ENCODE measurements at regions not wholly inside any gene's neighbourhood (a gene's known extent, or its start where the extent isn't known, plus 50 kb on each side); places are given as distances from the start of the nearest gene placed in this dataset.
"Not testable (repeated sequence)": the region's sequence is repeated elsewhere in the genome, so short reads cannot be mapped to it uniquely, and the experiment has no call there.

DNA sequence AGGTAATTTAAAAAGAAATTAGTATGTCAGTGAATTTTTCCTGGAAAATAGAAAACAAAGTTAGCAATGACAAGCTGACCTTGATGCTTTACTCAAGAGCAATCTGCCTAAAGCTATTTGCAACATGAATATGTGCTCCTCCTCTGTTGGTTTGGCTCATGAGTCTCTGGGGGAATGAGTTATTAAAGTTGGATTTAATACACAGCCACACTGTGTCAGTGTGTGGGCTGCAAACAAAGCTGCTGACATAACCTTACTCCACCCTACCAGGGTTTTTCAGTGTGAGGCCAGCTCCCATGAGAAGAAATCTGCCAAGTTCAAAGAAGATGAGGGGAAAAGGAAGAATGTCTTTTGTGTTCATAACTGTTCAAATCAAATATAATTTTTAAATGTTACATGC, 280.5 kb downstream of the TLL1 start:
- no peak for FAIRE-seq

GRCh38 chr4:166162327-166162726, 289.3 kb downstream of the TLL1 start:
- no peak for FAIRE-seq
- DNase-seq (ENCODE audit: extremely low spot score, insufficient read length, low read depth) = no peak

More for the DNA sequence above, 280.5 kb downstream of the TLL1 start:
- no peak for DNase-seq (ENCODE audit: extremely low spot score, insufficient read length, low read depth)

GRCh38 chr4:166165829-166166420, 292.9 kb downstream of the TLL1 start:
- peak; percentile 76 for FAIRE-seq
- DNase-seq (ENCODE audit: extremely low spot score, insufficient read length, low read depth) = peak; percentile 15

DNA sequence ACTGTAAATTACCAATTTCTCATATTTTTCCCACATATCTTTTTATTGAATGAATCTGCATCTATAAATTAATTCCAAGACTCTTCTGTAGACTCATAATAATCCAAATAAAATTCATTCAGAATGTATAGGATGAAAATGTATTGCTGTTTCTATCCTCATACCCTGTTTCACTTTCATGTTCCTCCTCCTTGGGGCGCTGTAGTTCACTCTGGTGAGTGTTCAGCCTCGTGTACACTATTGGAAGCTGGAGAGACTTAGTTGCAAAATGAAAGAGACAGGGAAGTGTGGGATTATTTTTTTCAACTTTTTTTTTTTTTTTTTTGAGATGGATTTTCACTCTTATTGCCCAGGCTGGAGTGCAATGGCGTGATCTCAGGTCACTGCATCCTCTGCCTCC, 296.1 kb downstream of the TLL1 start:
- no peak for FAIRE-seq
- no peak for DNase-seq (ENCODE audit: extremely low spot score, insufficient read length, low read depth)

- DNase-seq (ENCODE audit: extremely low spot score, insufficient read length, low read depth) (no peak), FAIRE-seq (no peak)
These were observed 299.6 kb downstream of the TLL1 start for GRCh38 chr4:166172619-166173018.

DNA sequence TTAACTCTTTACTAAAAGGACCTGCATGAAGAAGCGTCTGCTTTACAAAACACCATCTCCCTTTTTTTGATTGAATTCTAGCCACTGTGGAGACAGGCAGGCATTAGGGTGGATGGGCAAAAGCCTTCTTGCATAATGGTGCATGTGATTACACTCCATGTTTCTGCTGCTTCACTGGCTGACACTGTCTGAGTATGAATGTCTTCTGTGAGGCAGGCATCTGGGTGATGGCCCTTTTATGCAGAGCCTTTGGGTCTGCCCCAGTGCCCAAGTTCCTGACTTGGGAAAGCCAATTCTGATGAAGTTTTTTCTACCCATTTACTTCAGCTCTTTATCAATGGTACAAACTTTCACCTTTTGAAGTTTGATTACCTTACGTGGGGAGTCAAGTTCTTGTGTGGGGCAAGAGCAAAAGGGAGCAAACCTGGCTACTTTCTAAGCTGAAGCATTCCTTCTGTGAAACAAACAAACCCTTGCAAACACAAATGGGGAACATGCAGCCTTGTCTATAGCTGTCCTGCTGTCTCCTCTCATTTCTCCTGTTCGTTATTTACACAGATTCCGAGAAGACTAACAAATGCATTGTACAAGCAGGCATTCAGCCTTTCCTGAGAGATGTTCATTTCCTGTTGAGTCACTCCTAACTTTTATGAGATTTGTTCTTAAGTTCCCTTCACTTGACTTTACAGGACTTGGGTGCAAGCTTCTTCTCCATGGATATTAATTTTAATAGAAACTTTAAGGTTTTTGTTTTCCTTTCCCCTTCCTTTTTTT, 301.9 kb downstream of the TLL1 start:
- FAIRE-seq = no peak
- DNase-seq (ENCODE audit: extremely low spot score, insufficient read length, low read depth) = no peak

DNA sequence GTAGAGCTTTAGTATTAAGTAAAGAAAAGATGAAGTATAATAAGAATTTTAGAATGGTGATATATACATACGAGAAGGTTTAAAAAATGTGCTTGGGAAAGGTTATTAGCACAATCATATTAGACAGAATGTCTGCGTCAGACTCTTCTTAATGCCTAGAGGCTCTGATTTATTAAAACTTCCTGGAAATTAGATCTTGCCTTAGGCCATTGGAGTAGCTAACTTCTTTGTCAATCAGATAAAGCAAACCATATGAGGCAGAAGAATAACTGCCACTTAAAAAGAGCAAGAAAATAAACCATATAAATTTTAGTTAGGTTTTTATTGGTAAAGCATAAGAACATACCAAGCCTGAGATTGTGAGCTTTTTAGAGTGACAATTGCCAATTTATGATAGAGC, 309.1 kb downstream of the TLL1 start:
- FAIRE-seq (no peak), DNase-seq (ENCODE audit: extremely low spot score, insufficient read length, low read depth) (no peak)

GRCh38 chr4:166195101-166195500, 322.1 kb downstream of the TLL1 start:
- no peak for FAIRE-seq

GRCh38 chr4:166197166-166197565, 324.1 kb downstream of the TLL1 start:
- DNase-seq (ENCODE audit: extremely low spot score, insufficient read length, low read depth) = no peak
- FAIRE-seq = no peak

More at GRCh38 chr4:166195101-166195500, 322.1 kb downstream of the TLL1 start:
- no peak for DNase-seq (ENCODE audit: extremely low spot score, insufficient read length, low read depth)

DNA sequence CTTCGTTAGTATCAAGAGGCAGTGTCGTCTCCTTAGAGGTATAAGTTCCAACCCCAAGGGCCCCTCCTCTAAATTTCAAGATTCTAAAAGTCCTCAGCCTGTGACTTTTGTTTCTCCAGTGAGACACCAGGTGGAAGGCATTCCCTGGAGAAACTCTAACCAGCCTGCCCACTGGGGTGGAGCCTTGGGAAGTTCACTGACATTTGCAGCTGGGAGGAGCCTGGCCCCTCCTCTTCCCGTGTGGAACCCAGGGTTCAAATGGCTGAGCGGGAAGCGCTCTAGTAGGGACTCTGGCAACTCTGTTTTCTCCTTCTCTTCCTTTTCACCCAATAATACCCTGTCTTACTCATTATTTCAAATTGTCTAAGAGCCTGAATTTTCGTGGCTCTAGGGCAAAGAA, 325.0 kb downstream of the TLL1 start:
- no peak for FAIRE-seq
- no peak for DNase-seq (ENCODE audit: extremely low spot score, insufficient read length, low read depth)

GRCh38 chr4:166198516-166199310, 325.7 kb downstream of the TLL1 start:
- FAIRE-seq = no peak

DNA sequence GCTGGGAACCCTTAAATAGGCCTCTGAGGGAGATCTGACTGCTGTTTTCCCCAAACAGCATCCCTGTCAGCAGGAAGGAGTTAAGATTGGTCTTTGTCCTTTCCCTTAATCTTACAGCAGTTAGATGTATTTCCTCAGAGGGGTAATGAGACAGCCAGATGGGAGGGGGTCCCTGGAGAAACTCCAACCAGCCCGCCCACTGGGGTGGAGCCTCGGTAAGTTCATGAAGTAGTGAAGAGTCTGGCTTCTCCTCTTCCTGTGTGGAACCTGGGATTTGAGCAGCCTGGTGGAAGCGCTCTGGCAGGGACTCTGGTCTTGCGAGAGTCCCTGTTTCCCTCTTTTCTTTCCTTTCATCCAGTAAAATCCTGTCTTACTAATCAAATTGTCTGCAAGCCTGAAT, 330.0 kb downstream of the TLL1 start:
- no peak for DNase-seq (ENCODE audit: extremely low spot score, insufficient read length, low read depth)
- FAIRE-seq = no peak

More at GRCh38 chr4:166198516-166199310, 325.7 kb downstream of the TLL1 start:
- no peak for DNase-seq (ENCODE audit: extremely low spot score, insufficient read length, low read depth)

DNA sequence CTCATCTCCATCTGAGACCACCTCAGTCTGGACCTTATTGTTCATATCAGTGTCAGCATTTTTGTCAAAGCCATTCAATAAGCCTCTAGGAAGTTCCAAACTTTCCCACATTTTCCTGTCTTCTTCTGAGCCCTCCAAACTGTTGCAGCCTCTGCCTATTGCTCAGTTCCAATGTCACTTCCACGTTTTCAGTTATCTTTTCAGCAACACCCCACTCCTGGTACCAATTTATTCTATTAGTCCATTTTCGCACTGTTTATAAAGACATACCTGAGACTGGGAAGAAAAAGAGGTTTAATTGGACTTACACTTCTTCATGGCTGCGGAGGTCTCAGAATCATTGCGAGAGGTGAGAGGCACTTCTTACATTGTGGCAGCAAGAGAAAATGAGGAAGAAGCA, 339.3 kb downstream of the TLL1 start:
- not testable (repeated sequence) for DNase-seq (ENCODE audit: extremely low spot score, insufficient read length, low read depth); FAIRE-seq

DNA sequence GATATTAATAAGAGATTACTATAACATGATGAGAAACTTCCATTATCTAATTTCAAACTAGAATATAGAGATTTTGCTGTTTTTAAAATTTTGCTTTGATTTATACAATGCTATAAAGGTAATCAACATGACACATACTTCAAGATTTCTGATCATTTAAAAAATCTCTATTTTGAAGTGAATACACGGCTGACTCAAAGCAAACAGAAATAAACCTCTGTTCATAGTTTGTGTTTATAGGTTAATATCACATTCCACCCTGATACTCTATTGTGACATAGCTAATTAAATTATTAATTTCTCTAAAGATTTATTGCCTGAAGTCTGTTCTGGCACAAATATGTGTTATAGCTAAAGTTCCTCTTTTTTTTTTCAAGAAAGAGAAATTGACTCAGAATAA, 349.2 kb downstream of the TLL1 start:
- FAIRE-seq (no peak), DNase-seq (ENCODE audit: extremely low spot score, insufficient read length, low read depth) (no peak)

- DNase-seq (ENCODE audit: extremely low spot score, insufficient read length, low read depth) (no peak), FAIRE-seq (no peak)
These were observed 355.1 kb downstream of the TLL1 start for GRCh38 chr4:166228112-166228511.

DNA sequence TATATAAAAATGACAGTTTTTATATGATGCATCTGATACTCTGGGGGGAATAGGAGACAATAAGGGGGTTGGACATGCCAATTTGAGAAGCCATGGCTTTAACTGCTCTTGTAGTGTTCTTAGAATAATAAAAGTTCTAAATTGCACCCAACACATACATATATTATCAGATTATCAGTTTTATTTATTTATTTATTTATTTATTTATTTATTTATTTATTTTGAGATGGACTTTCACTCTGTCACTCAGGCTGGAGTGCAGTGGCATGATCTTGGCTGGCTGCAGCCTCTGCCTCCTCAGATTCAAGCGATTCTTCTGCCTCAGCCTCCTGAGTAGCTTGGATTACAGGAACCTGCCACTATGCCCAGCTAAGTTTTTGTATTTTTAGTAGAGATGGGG, 356.8 kb downstream of the TLL1 start:
- no peak for DNase-seq (ENCODE audit: extremely low spot score, insufficient read length, low read depth)
- FAIRE-seq = no peak

DNA sequence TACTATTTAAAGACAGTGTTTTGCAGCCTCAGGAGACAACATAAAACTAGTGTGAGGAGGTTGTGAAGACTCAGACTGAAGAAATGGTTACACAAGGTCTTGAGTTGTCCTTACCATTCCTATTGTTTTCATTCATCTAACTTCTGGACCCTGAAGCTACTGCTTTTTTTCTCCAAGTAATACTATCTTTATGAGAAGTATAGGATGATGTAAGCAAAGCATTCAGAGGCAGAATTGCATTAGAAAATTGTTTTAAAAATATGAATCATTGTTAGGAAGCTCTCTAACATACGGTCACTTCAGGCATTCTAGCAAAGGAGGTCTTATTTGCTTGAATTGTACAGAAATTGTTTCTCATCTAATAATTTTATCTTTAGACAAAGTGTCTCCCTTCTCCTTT, 357.8 kb downstream of the TLL1 start:
- DNase-seq (ENCODE audit: extremely low spot score, insufficient read length, low read depth) (no peak), FAIRE-seq (no peak)

DNA sequence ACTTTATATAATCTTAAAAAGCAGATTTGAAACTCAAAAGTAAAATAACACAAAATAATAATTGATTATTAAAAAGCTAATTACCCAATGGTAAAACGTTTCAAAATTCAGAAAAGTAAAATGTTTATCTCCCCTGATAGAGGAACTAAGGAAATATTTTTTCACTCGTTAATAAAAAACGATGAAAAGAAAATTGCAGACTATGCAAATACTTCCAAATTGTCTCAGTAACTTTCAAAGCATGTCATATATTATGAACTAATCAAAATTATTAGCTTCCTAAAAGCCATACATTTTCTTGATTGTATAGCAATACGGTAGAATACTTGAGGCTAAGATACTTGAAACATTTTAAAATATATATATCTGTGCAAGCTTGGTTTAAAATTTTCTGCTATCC, 366.3 kb downstream of the TLL1 start:
- FAIRE-seq (no peak), DNase-seq (ENCODE audit: extremely low spot score, insufficient read length, low read depth) (no peak)

GRCh38 chr4:166252487-166253402, 379.7 kb downstream of the TLL1 start:
- no peak for DNase-seq (ENCODE audit: extremely low spot score, insufficient read length, low read depth)
- no peak for FAIRE-seq

- DNase-seq (ENCODE audit: extremely low spot score, insufficient read length, low read depth) (no peak), FAIRE-seq (no peak)
These were observed 384.2 kb downstream of the TLL1 start for GRCh38 chr4:166257276-166257675.

All from GM18507 (cell line).